Neural cell (in vitro differentiated cells): ENCODE measurements at regions not wholly inside any gene's neighbourhood (a gene's known extent, or its start where the extent isn't known, plus 50 kb on each side); places are given as distances from the start of the nearest gene placed in this dataset.

Experiments used
- EP300 ChIP-seq: fragments of 450-650 bp; conservative IDR thresholded peaks from 2 replicates; pipeline ENCODE4 v1.6.1; 2014; ENCODE audit warnings: antibody characterized with exemption, mild to moderate bottlenecking, moderate library complexity; ENCODE audit not compliant: poor library complexity, severe bottlenecking
- EZH2 ChIP-seq: fragments of 200-600, 300-800 bp; shearing (Covaris generic), sonication (generic); IDR thresholded peaks from 2 replicates; pipeline ENCODE4 v1.6.1; 2014; ENCODE audit warnings: antibody characterized with exemption, low read length, borderline replicate concordance, mild to moderate bottlenecking; ENCODE audit not compliant: insufficient read depth, poor library complexity, severe bottlenecking
- POLR2AphosphoS5 ChIP-seq: IDR thresholded peaks from 2 replicates; pipeline ENCODE4 v1.6.1; 2012
- RAD21 ChIP-seq: fragments of 450-650 bp; conservative IDR thresholded peaks from 2 replicates; pipeline ENCODE4 v1.6.1; 2014; ENCODE audit warnings: antibody characterized with exemption, mild to moderate bottlenecking, moderate library complexity
- SMC3 ChIP-seq: fragments of 450-650 bp; conservative IDR thresholded peaks from 2 replicates; pipeline ENCODE4 v1.6.1; 2014; ENCODE audit warnings: antibody characterized with exemption, mild to moderate bottlenecking, moderate library complexity; ENCODE audit not compliant: poor library complexity
- TAF1 ChIP-seq: IDR thresholded peaks from 2 replicates; pipeline ENCODE4 v1.6.1; 2012; ENCODE audit warnings: low read depth
- TF ChIP-seq, protein P1 (sequence below): fragments of 450-650 bp; IDR thresholded peaks from 2 replicates; pipeline ENCODE4 v1.5.1; 2014; ENCODE audit warnings: antibody characterized with exemption, mild to moderate bottlenecking, moderate library complexity; ENCODE audit not compliant: poor library complexity, severe bottlenecking

DNA sequence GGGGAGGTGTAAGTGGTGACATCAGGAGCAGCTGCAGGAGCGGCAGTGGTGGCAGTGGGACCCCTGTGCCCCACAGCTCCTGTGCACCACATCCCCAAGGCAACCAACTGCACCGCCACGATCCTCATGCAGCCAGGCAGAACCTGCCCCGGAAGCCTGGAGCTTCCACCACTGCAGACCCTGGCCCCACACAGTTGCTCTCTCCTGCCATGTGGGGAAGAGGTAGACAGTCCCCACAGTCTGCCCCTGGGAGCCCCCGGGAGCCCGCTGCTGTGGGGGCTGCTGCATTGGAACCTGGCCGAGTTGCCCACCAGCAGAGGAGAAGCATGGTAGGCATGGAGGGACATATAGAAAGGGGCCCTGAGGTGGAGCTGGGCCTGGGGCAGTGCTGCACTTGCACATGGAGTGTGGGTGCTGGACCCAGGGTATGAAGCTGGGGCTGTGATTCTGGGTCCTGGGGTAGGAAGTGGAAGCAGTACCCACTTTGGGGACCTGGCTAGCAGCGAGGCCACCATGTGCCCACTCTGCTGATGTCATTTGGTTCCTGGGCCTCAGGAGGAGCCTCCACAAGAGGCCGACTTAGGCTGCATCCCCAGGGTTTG is 623.3 kb upstream of the LRRTM4 start:
- TF ChIP-seq EZH2 (no peak), SMC3 (no peak), EP300 (no peak), RAD21 (no peak), TAF1 (no peak), POLR2AphosphoS5 (no peak)
- TF ChIP-seq, protein P1, sequence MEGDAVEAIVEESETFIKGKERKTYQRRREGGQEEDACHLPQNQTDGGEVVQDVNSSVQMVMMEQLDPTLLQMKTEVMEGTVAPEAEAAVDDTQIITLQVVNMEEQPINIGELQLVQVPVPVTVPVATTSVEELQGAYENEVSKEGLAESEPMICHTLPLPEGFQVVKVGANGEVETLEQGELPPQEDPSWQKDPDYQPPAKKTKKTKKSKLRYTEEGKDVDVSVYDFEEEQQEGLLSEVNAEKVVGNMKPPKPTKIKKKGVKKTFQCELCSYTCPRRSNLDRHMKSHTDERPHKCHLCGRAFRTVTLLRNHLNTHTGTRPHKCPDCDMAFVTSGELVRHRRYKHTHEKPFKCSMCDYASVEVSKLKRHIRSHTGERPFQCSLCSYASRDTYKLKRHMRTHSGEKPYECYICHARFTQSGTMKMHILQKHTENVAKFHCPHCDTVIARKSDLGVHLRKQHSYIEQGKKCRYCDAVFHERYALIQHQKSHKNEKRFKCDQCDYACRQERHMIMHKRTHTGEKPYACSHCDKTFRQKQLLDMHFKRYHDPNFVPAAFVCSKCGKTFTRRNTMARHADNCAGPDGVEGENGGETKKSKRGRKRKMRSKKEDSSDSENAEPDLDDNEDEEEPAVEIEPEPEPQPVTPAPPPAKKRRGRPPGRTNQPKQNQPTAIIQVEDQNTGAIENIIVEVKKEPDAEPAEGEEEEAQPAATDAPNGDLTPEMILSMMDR = no peak
